Stimulated activated CD4-positive, alpha-beta T cell treated with anti-CD3 and anti-CD28 coated beads, TNF-alpha, amount 100 ng/mL, for 24 hours (primary cell): ENCODE measurements at regions not wholly inside any gene's neighbourhood (a gene's known extent, or its start where the extent isn't known, plus 50 kb on each side); places are given as distances from the start of the nearest gene placed in this dataset.
A peak's percentile ranks its signal among the peaks of the same experiment; 100 is the strongest.
"Not testable (repeated sequence)": the region's sequence is repeated elsewhere in the genome, so short reads cannot be mapped to it uniquely, and the experiment has no call there.

Experiments
- DNase-seq, 3 experiments: peaks; one replicate each; pipeline ENCODE4 v3.0.0-alpha.2; 2020; ENCODE audit warnings: low read depth in 3 of 3

DNA sequence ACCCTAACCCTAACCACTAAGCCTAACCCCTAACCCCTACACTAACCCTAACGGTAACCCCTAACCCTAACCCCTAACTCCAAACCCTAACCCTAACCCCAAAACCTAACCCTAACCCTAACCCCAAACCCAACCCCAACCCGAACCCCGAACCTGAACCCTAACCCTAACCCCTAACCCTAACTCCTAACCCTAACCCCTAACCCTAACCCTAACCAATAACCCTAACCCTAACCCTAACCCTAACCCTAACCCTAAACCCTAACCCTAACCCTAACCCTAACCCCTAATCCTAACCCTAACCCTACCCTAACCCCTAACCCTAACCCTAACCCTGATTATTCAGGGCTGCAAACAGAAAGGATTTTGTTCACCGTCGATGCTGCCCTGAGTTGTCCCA lies 144.6 kb upstream of the DUSP22 start:
- DNase-seq, result not testable (repeated sequence)

DNA sequence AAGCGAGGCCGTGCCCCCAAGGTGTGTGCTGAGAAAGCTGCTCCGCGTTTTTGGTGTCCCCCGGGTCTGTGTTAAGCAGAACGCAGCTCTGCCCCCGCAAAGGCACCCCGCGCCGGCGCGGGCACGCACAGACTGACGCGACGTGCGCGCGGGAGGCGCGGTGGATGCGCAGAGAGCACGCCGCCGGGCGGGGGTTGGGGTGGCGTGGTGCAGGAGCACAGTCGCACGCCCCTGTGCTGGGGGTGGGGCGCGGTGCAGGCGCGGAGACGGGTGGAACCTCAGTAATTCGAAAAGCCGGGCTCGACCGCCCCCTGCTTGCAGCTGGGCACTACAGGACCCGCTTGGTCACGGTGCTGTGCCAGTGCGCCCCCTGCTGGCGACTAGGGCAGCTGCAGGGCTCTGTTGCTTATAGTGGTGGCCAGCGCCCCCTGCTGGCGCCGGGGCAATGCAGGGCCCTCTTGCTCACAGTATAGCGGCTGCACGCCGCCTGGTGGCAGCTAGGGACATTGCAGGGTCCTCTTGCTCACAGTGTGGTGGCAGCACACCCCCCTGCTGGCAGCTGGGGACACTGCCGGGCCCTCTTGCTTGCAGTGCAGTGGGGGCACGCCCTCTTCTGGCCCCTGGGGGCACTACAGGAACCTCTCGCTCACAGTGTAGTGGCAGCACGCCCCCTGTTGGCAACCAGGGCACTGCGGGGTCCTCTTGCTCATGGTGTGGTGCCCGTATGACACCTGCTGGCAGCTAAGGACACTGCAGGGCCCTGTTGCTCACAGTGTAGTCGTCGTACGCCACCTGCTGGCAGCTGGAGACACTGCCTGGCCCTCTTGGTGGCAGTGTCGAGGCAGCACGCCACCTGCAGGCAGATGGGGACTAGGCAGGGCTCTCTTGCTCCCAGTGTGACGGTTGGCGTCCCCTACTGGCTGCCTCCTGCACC lies 144.0 kb upstream of the DUSP22 start:
- DNase-seq, result peak; percentile 49 to 94 (median 50)

DNA sequence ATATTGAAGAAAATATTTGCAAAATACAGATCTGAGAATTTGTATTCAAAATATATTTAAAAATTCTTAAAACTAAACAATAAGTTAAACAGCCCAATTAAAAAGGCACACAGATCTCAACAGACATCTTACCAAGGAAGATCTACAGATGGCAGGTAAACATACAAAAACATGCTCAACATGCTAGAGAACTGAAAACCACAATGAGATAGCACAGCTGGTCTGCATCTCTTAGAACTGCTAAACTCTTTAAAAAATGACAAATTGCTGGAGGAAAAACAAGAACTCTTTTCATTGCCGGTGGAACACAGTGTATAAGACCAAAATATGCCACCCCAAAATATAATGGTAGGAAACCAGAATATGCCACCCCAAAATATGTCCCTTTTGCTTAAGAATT lies 142.1 kb upstream of the DUSP22 start:
- DNase-seq, result not testable (repeated sequence)

DNA sequence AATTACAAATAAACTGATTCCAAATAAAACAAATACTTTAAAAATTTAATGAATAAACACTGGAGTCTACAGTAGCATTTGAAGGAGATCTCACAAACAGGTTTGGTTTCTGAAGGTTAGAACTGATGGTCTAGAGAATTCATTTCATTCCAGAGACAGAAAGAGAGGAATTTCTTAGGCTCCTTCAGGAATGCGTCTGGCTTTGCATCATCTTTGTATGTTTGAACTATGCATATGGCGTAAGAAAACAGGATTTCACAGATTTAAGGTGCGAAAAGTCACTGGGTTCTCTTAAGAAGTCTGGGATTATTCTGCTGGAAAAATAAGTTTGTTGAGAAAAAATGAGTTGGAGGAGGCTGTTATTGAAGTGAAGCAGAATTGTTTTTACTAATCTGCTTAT lies 139.9 kb upstream of the DUSP22 start:
- DNase-seq, result not testable (repeated sequence)

DNA sequence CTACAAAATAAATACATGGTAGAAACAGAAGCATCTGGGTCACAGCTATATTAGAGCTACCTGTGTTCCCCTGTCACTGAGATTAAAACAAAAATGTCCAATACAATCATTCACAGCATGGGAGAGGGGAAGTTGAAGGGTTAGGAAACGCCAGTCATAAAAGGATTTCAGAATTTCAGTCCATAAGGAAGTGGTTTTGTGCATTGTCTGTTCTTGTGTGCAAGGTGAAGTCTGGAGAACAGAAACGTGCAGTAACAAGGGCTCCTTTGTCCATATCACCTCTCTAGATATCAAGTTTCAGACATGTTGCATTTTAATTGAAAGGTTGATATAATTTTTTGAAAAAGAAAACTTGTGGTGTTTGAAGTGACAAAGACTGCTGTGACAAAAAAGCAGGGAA lies 139.3 kb upstream of the DUSP22 start:
- DNase-seq, result not testable (repeated sequence)

DNA sequence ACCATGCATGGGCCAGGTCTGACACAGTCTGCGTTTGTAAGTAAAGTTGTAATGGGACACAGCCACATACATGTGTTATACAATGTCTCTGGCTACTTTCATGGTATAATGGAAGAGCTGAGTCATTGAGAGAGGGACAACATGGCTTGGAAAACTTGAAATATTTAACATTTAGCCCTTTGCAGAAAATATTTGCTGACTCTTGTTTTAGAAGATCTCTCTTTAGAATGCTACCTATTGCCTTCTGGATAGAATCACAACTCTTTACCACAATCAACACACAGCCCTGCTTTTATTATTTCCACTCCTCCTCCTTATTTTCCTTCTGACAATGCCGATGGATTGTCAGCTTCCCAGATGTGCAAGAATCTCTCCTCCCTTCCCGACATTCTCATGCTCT lies 138.4 kb upstream of the DUSP22 start:
- not testable (repeated sequence) for DNase-seq

DNA sequence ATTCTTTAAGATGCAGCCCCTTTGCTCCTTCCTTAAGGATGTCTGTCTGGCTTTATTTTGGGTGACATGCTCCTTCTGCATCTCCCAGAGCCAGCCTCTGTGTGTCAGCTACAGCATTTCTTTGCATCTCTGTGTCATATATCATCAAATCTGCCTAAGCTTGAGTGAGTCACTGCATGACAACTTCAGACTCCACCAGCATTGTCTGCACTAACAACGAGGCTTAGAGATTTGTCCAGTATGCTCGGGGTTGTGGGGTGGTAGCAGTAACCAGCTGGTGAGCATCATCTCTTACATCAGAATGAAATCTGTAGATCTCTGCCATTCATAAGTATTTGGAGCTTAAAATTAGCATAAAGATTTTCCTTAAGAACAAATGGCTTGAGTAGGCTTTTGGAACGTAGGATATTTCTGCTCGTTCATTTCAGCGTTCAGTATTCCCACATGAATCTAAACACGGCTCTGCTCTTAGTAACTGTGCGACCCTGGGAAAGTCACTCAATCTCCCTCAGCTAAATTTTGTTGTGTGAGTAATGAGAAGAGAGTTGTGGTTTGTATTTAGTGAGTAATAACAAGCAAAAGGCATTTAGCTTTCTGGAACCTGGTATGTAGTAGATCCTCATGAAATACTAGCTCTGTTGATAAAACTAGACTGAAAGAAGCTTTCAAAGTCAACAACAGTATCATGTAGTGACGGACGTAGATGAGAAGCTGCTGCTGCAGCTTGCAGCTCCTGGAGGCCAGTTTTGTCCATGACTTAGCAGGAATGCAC lies 137.8 kb upstream of the DUSP22 start:
- DNase-seq, result not testable (repeated sequence)

DNA sequence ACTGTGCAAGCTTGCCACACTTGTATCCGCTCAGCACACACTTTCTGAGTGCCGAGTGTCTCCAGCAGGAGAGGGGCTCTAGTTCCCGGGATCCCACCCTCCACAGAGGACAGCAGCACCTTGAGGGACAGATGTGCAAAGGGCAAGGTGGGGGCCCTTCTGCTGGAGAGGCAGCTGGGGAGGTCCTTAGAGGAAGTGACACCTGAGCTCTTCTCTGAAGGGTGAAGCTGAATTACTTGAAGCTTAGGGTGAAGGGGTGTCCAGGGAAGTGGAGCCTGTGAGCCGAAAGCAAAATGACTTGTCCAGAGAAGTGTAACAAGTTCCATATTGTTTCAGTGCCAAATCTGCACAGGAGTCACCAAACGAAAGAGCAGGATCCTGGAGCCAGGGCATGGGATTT lies 136.3 kb upstream of the DUSP22 start:
- no peak for DNase-seq

DNA sequence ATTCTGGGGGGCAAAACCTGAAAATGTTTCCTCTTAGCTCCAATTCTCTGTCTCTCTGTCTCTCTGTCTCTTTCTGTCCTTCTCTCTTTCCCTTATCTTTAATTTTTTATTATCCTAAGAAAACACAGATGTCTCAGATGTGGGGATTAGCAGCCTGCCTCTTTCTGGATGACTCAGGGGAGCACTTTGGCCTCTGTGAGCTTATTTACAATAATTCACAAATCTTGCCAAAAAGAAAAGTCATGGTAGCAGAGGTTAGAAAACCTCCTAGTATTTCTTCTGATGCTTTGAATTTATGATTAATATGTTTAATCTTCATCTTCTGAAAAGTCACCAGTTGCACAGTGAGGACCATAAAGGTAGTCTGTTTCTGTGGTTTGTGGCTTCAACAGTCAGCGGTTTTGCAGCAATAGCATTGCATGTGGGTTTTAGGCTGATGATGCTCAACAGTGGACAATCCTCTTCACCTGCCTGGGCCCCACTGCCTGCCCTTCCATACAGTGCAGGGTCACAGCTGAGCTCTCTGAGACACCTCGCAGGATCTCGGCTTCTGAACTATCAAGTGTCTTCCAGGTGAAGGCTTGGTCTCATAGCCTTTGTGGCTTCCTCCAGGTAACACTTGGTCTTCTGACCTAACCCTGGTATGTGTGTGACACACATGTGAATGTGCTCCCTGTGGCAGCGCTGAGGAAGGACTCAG lies 135.7 kb upstream of the DUSP22 start:
- not testable (repeated sequence) for DNase-seq

DNA sequence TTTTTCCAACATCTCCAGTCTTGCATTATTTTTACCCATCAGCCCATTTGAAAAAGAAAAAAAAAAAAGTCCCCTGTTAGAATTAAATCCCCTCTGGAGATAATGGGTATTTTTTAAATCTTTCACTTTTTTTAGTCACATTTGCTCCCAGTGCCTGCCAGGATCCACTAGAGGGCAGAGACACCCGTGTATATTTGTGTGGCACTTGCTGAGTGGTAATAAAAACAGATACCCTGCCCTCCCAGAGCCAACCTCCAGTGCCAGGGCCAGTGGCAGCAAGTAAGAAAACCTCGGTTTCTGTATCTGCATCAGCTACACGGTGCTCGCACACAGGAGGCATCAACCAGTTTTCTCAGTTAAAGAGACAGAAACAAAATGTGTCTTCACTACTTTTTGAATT lies 135.1 kb upstream of the DUSP22 start:
- DNase-seq, result peak in 1 of 3 experiments; percentile 12

DNA sequence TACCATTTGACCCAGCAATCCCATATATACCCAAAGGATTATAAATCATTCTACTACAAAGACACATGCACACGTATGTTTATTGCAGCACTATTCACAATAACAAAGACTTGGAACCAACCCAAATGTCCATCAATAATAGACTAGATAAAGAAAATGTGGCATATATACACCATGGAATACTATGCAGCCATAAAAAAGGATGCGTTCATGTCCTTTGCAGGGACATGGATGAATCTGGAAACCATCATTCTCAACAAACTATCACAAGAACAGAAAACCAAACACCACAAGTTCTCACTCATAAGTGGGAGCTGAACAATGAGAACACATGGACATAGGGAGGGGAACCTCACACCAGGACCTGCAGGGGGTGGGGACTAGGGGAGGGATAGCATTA lies 130.6 kb upstream of the DUSP22 start:
- not testable (repeated sequence) for DNase-seq

DNA sequence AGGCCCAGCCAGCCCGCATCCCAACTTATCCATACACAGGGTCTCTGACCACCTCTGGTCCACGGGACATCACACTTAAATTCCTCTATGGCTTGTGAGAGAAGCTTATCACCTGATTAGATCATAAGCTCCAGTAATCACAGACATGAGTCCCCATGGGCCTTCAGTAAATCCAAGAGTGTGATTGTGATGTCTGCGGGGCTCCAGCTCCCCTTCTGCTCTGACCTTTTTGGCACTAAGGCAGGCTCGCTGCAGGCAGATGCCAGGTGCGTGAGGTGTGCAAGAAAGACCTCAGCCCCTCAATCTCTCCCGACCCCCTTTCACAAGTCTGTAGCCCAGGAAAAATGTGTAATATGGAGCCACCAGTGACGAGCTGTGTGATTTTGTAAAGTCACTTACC lies 127.6 kb upstream of the DUSP22 start:
- DNase-seq, result no peak

DNA sequence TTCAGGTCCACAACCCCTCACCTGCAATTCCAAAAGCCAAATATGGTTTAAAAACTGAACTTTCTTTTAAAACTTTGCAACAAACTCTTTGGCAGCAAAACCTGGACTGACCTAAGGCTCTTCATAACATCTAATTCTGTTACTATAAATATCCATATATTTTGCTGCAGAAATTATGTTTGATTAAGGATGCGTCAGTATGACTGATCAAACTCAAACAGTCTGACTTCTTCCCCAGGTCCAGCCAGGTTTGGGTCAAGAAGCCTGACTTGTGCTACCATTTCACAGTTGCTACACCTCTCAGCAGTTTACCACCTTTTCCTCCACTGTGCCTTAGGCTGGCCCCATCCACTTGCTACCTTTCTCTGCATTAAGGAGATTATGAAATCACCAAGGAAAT lies 127.0 kb upstream of the DUSP22 start:
- DNase-seq, result no peak

DNA sequence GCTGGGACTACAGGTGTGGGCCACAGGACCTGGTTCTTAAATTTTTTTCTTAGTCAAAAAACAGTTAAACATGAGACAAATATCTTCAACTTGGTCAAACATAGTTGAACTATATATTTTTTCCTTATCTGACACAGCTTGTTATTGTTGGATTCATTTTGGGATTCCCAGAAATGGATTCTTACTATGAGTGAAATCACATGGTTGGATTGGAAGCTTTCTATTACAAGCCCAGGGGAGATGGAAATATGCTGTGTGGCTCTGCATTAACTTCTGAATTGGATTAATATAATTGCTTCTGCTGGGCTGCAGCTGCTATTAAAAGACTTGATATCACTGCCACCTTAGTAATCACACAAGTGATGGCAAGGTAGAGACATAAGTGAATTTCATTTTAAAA lies 126.4 kb upstream of the DUSP22 start:
- DNase-seq, result no peak

DNA sequence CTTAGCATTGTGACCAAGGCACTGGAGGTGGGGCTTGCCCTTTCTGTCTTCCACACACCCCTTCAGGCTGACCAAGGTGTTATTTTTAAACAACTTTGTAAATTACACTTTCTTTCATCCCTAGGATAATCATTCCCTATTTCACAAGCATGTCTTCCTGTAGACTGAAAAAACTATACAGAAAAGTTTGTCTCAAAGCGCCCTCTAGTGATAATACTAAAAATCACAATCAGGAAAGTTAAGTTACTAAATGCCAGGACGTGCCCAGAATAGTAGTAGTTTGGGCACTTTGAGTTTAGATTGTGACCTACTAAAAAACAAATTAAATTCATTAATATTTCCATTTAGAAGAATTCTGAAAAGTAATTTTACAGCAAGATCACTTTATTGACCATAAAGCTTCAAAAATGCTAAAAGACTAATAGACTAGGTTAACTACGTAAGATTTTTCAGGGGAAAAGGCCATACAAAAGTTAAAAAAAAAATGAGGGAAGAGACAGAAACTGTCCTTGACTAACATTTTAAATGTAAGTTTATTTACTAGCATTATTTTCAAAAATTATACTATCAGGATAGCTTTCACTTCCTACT lies 123.3 kb upstream of the DUSP22 start:
- DNase-seq, result no peak

DNA sequence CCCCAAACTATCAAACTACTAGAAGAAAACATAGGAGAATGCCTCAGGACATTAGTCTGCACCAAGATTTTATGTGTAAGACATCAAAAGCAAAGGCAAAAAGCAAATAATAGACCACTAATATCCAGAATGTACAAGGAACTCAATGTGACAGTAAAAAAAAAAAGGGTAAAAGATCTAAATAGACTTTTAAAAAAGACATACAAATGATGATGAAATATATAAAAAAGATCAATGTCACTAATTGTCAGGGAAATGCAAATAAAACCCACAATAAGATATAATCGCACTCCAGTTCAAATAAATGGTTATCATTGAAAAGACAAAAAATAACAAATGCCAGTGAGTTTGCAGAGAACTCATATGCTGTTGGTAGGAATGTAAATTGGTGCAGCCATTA lies 118.3 kb upstream of the DUSP22 start:
- no peak for DNase-seq

DNA sequence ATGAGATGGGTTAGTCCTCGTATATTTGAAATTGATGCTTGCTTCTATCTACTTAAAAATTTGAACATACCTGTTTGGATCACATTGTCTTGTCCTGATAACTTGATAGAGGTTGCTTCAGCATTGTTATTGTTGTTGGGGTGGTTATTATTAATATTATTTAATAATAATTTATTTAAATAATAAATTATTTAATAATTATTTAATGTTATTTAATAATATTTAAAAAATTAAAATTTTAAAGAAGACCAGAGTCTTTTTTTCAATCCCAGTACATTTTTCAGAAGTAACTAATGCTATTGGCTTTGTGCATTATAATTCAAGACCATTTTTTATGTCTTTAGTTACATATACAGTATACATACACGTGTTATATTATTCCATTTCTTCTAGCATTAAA lies 116.6 kb upstream of the DUSP22 start:
- DNase-seq, result no peak

DNA sequence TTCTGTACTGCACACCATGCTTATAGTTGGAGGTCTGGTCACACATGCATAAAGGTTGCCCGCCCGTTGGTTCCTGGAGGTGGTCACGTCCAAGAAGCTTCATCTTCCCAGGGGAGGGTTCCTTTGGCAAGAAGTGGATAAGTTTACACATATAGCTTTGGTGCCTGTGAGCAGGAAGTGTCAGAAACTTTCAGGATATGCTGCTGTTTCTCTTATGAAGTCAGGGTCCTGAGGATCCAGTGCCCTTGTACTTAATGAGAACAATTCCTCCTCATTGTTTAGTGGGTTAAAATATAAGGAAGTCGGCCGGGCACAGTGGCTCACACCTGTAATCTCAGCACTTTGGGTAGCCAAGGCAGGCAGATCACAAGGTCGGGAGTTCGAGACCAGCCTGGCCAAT lies 115.5 kb upstream of the DUSP22 start:
- DNase-seq, result no peak

DNA sequence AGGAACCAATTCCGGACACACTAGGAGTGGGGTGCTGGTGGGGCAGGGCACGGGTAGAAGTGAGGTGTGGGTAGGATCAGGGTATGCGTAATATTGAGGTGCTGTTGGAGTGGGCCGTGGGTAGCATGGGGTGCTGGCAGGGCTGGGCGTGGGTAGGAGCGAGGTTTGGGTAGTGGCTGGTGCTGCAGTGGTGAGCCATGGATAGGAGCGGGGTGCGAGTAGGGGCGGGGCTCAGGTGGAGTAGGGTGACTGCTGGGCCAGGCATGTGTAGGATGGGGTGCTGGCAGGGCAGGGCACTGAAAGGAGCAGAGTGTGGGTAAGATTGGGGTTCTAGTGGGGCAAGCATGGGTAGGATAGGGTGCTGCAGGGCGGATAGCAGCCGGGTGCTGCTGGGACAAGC lies 114.2 kb upstream of the DUSP22 start:
- DNase-seq, result no peak

DNA sequence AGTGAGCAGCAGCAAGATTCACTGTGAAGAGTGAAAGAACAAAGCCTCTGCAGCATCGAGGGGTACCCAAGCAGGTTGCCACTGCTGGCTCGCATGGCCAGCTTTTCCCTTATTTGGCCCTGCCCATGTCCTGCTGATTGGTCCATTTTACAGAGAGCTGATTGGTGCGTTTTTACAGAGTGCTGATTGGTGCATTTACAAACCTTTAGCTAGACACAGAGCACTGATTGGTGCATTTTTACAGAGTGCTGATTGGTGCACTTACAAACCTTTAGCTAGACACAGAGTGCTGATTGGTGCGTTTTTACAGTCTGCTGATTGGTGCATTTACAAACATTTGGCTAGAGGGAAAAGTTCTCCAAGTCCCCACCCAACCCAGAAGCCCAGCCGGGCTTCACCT lies 113.4 kb upstream of the DUSP22 start:
- not testable (repeated sequence) for DNase-seq

DNA sequence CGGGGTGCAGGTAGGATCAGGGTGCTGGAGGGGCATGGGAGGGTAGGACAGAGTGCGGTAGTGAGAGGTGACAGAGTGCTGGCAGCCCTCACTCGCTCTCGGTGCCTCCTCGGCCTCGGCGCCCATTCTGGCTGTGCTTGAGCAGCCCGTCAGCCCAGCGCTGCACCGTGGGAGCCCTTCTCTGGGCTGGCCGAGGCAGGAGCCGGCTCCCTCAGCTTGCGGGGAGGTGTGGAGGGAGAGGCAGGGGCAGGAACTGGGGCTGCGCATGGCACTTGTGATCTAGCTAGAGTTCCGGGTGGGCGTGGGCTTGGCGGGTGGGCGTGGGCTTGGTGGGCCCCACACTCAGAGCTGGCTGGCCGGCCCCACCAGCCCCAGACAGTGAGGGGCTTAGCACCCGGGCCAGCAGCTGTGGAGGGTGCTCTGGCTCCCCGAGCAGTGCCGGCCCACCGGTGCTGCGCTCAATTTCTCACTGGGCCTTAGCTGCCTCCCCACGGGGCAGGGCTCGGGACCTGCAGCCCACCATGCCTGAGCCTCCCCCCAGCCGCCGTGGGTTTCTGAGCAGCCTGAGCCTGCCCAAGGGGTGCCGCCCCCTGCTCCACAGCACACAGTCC lies 112.8 kb upstream of the DUSP22 start:
- DNase-seq, result no peak
